A673 (cell line): ENCODE measurements at regions not wholly inside any gene's neighbourhood (a gene's known extent, or its start where the extent isn't known, plus 50 kb on each side); places are given as distances from the start of the nearest gene placed in this dataset.

Experiments
- BruUV-seq: library from RNA; stranded (reverse); fragments of 400-500 nt; replicated peaks from 2 replicates; lab custom pipeline; 2021; lab: Mats Ljungman, UMichigan
- CTCF ChIA-PET: fragments of 300-600 bp; sonication (Branson Sonifier 250); formaldehyde crosslinking; loops from one replicate; lab custom pipeline; 2022; ENCODE audit warnings: antibody characterized with exemption; lab: Charles Lee
- POLR2A ChIA-PET: fragments of 300-600 bp; sonication (Branson Sonifier 250); formaldehyde crosslinking; loops from one replicate; lab custom pipeline; 2022; ENCODE audit warnings: antibody characterized with exemption; ENCODE audit not compliant: low non-redundant PET; lab: Charles Lee
- DNase-seq: peaks from one replicate; pipeline ENCODE4 v3.0.0-alpha.2; 2015; ENCODE audit warnings: low spot score
- H3K27ac ChIP-seq: fragments of 200-600 bp; sonication (generic); 2 replicates; pipeline ENCODE4 v1.5.1; 2016; ENCODE audit warnings: mixed run types, low read depth, mild to moderate bottlenecking, mixed read lengths, antibody characterized with exemption, low read length; ENCODE audit not compliant: poor library complexity, severe bottlenecking
- H3K27me3 ChIP-seq: fragments of 200-600 bp; sonication (generic); replicated peaks from 2 replicates; pipeline ENCODE4 v1.6.1; 2017; ENCODE audit warnings: mixed run types, low read depth, mild to moderate bottlenecking, mixed read lengths, antibody characterized with exemption, low read length; ENCODE audit not compliant: insufficient read depth, poor library complexity
- H3K36me3 ChIP-seq: fragments of 200-600 bp; sonication (generic); 2 replicates; pipeline ENCODE4 v1.6.1; 2016; ENCODE audit warnings: mixed run types, mild to moderate bottlenecking, mixed read lengths, antibody characterized with exemption, low read length; ENCODE audit not compliant: insufficient read depth, poor library complexity, severe bottlenecking
- H3K4me1 ChIP-seq: fragments of 200-600 bp; sonication (generic); 2 replicates; pipeline ENCODE4 v1.6.1; 2017; ENCODE audit warnings: mixed run types, mild to moderate bottlenecking, mixed read lengths, antibody characterized with exemption, low read length; ENCODE audit not compliant: insufficient read depth, poor library complexity, severe bottlenecking
- H3K4me3 ChIP-seq: fragments of 200-600 bp; sonication (generic); 2 replicates; pipeline ENCODE4 v1.5.1; 2016; ENCODE audit warnings: low read depth, mixed run types, mild to moderate bottlenecking, mixed read lengths, low read length; ENCODE audit not compliant: poor library complexity, severe bottlenecking
- H3K9me3 ChIP-seq: fragments of 200-600 bp; sonication (generic); 2 replicates; pipeline ENCODE4 v1.6.1; 2016; ENCODE audit warnings: mixed run types, low read depth, mild to moderate bottlenecking, mixed read lengths, antibody characterized with exemption, low read length; ENCODE audit not compliant: poor library complexity, severe bottlenecking
- CTCF ChIP-seq: fragments of 300-800, 200-600 bp; sonication (generic); conservative IDR thresholded peaks from 2 replicates; pipeline ENCODE4 v1.5.1; 2017; ENCODE audit warnings: low read depth, mild to moderate bottlenecking, antibody characterized with exemption, low read length, moderate library complexity, mixed read lengths
- EZH2 ChIP-seq: fragments of 200-600 bp; sonication (generic); IDR thresholded peaks from 2 replicates; pipeline ENCODE4 v1.6.1; 2017; ENCODE audit warnings: borderline replicate concordance, low read depth, mild to moderate bottlenecking, mixed read lengths, antibody characterized with exemption, low read length; ENCODE audit not compliant: poor library complexity, severe bottlenecking
- intact Hi-C: fragments of 100-400 bp; cut with micrococcal nuclease; formaldehyde crosslinking; loops from one replicate; pipeline ENCODE4 v1.10.0; 2022; ENCODE audit not compliant: unreplicated experiment

GRCh38 chr1:67558449-67559193, 126.4 kb upstream of the GADD45A start:
- no peak for DNase-seq
- peaks cover 5% of the 10 kb centered on the region for H3K4me1 ChIP-seq
- no peaks in the 10 kb centered on the region for H3K27me3 ChIP-seq
- H3K27ac ChIP-seq, result no peak overlapping the region
- TF ChIP-seq CTCF (no peak), EZH2 (no peak)
- H3K36me3 ChIP-seq, result no peaks in the 10 kb centered on the region
- CTCF ChIA-PET, result interaction anchor here (0.6 kb wide), 1 partner anchor 116 kb away, joined by 3 read pairs; no protein-coding TSS in a partner anchor
- H3K9me3 ChIP-seq, result no peaks in the 10 kb centered on the region
- POLR2A ChIA-PET, result no interaction called here
- intact Hi-C loops, result no loop called here
- no peak overlapping the region for H3K4me3 ChIP-seq
- no TSS peak for BruUV-seq

DNA sequence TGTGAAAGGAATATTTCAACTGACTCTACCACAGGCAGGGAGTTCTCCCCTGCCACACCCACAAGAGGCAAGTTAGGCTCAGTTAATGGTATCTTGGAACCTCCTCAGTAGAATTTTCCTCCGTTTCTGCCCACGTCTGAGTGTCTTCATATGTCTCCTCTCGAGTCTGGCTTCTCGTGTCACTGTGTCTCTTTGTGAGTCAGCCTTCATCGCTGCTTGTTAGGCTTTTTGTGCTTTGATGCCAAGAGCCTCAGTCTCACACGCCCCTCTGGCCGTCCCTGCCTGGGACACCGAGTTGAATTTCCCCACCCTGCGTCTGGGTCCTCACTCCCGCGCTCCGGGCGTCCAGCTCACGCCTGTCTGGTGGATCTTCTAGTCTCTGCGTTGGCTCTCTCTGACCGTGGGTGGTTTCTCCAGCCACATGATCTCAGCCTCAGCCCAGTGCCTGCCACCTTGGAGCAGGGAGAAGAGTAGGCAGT, 125.7 kb upstream of the GADD45A start:
- no TSS peak for BruUV-seq
- no peak overlapping the region for H3K27ac ChIP-seq
- H3K4me3 ChIP-seq, result peak overlapping the region; percentile 24
- H3K36me3 ChIP-seq, result no peaks in the 10 kb centered on the region
- intact Hi-C loops, result no loop called here
- TF ChIP-seq CTCF (no peak), EZH2 (no peak)
- CTCF ChIA-PET, result no interaction called here
- H3K27me3 ChIP-seq, result no peaks in the 10 kb centered on the region
- H3K4me1 ChIP-seq, result peaks cover 5% of the 10 kb centered on the region
- peak; percentile 62 for DNase-seq
- no peaks in the 10 kb centered on the region for H3K9me3 ChIP-seq
- POLR2A ChIA-PET, result no interaction called here

GRCh38 chr1:67560580-67561255, 124.3 kb upstream of the GADD45A start:
- H3K27me3 ChIP-seq, result no peaks in the 10 kb centered on the region
- no peak overlapping the region for H3K27ac ChIP-seq
- no peaks in the 10 kb centered on the region for H3K9me3 ChIP-seq
- ChIA-PET CTCF (interaction anchor here (2.5 kb wide), 1 partner anchor 199 kb away, joined by 16 read pairs; no protein-coding TSS in a partner anchor), POLR2A (no interaction called here)
- H3K36me3 ChIP-seq, result no peaks in the 10 kb centered on the region
- intact Hi-C loops, result loop anchor here (1.0 to 2.0 kb wide), 2 partner anchors 124 to 200 kb away; partner anchors contain the start of gene GADD45A
- no peak overlapping the region for H3K4me3 ChIP-seq
- DNase-seq, result no peak
- H3K4me1 ChIP-seq, result peaks cover 5% of the 10 kb centered on the region
- TF ChIP-seq CTCF (no peak), EZH2 (no peak)
- no TSS peak for BruUV-seq
